K562 (cell line): ENCODE measurements at regions not wholly inside any gene's neighbourhood (a gene's known extent, or its start where the extent isn't known, plus 50 kb on each side); places are given as distances from the start of the nearest gene placed in this dataset.

Source experiments
- ARID1B ChIP-seq: fragments of 450-650 bp; IDR thresholded peaks from 2 replicates; pipeline ENCODE4 v1.6.1; 2016; ENCODE audit warnings: antibody characterized with exemption, mild to moderate bottlenecking, inconsistent platforms
- BRD9 ChIP-seq: fragments of 450-650 bp; IDR thresholded peaks from 2 replicates; pipeline ENCODE4 v1.6.1; 2018; ENCODE audit warnings: low read depth; ENCODE audit not compliant: partially characterized antibody
- CBFA2T2 ChIP-seq: fragments of 450-650 bp; conservative IDR thresholded peaks from 2 replicates; pipeline ENCODE4 v1.6.1; 2017; ENCODE audit warnings: mild to moderate bottlenecking
- HLTF ChIP-seq: fragments of 450-650 bp; IDR thresholded peaks from 2 replicates; pipeline ENCODE4 v1.6.1; 2016
- KLF10 ChIP-seq: fragments of 250-450 bp; sonication (Bioruptor Pico); IDR thresholded peaks from 2 replicates; pipeline ENCODE4 v1.6.1; 2021; ENCODE audit warnings: matching md5 sums
- L3MBTL2 ChIP-seq: fragments of 450-650 bp; IDR thresholded peaks from 2 replicates; pipeline ENCODE4 v1.6.1; 2016; ENCODE audit warnings: mild to moderate bottlenecking, moderate library complexity
- LARP7 ChIP-seq: fragments of 450-650 bp; IDR thresholded peaks from 2 replicates; pipeline ENCODE4 v1.6.1; 2016
- MAZ ChIP-seq, 2 experiments: fragments of 450-650 bp in 1 of 2; sonication (generic) in 1 of 2; formaldehyde crosslinking; IDR thresholded peaks in 1 of 2; conservative IDR thresholded peaks in 1 of 2; 2 replicates each; pipeline versions ENCODE4 v1.4.0 to v1.5.0; 2020; ENCODE audit warnings: mild to moderate bottlenecking in 1 of 2, missing genetic modification reagents in 1 of 2
- MTF1 ChIP-seq: fragments of 250-450 bp; sonication (Bioruptor Pico); IDR thresholded peaks from 2 replicates; pipeline ENCODE4 v1.9.0; 2021; ENCODE audit warnings: moderate library complexity, mild to moderate bottlenecking, inconsistent platforms, borderline replicate concordance
- ZNF318 ChIP-seq, 2 experiments: fragments of 450-650 bp; IDR thresholded peaks; 2 replicates each; pipeline ENCODE4 v1.6.1; 2016; ENCODE audit warnings: mild to moderate bottlenecking in 2 of 2, borderline replicate concordance in 1 of 2, low read depth in 1 of 2, moderate library complexity in 1 of 2
- TF ChIP-seq, protein P1 (sequence below): fragments of 450-650 bp; IDR thresholded peaks from 2 replicates; pipeline ENCODE4 v1.6.1; 2017; ENCODE audit warnings: antibody characterized with exemption
- TF ChIP-seq, protein P2 (sequence below): fragments of 450-650 bp; conservative IDR thresholded peaks from 2 replicates; pipeline ENCODE4 v1.6.1; 2016; ENCODE audit warnings: missing genetic modification characterization, low read depth, mild to moderate bottlenecking, missing compliant biosample characterization, moderate library complexity
- TF ChIP-seq, protein P3 (sequence below), 2 experiments: fragments of 450-650 bp; IDR thresholded peaks; 2 replicates each; pipeline ENCODE4 v1.6.1; 2016
- TF ChIP-seq, protein P4 (sequence below): sonication (generic); formaldehyde crosslinking; IDR thresholded peaks from 2 replicates; pipeline ENCODE4 v1.8.1; 2023; ENCODE audit warnings: mild to moderate bottlenecking, missing genetic modification reagents, moderate library complexity

DNA sequence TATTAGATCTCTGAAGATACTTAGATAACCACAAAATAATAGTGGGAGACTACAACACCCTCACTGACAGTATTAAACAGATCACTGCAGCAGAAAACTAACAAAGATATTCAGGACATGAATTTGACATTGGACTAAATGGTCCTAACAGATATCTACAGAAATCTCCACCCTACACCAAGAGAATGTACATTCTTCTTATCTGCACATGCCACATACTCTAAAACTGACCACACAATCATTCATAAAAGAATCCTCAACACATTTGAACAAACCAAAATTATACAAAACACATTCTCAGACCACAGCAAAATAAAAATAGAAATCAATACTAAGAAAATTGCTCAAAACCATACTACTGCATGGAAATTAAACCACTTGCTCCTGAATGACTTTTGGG lies 116.3 kb downstream of the DTWD1 start (continued):
- TF ChIP-seq MTF1 (CRISPR knock-in tag), result no peak
- TF ChIP-seq MAZ (CRISPR knock-in tag; conservative IDR thresholded peaks at IDR 0.05 in 1 of 2, IDR thresholded peaks at IDR 0.05 in 1 of 2), result no peak
- TF ChIP-seq, protein P1, sequence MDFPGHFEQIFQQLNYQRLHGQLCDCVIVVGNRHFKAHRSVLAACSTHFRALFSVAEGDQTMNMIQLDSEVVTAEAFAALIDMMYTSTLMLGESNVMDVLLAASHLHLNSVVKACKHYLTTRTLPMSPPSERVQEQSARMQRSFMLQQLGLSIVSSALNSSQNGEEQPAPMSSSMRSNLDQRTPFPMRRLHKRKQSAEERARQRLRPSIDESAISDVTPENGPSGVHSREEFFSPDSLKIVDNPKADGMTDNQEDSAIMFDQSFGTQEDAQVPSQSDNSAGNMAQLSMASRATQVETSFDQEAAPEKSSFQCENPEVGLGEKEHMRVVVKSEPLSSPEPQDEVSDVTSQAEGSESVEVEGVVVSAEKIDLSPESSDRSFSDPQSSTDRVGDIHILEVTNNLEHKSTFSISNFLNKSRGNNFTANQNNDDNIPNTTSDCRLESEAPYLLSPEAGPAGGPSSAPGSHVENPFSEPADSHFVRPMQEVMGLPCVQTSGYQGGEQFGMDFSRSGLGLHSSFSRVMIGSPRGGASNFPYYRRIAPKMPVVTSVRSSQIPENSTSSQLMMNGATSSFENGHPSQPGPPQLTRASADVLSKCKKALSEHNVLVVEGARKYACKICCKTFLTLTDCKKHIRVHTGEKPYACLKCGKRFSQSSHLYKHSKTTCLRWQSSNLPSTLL, result no peak
- no peak for TF ChIP-seq LARP7
- no peak for TF ChIP-seq KLF10 (CRISPR knock-in tag)
- TF ChIP-seq, protein P2, sequence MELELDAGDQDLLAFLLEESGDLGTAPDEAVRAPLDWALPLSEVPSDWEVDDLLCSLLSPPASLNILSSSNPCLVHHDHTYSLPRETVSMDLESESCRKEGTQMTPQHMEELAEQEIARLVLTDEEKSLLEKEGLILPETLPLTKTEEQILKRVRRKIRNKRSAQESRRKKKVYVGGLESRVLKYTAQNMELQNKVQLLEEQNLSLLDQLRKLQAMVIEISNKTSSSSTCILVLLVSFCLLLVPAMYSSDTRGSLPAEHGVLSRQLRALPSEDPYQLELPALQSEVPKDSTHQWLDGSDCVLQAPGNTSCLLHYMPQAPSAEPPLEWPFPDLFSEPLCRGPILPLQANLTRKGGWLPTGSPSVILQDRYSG (tag), result no peak
- no peak for TF ChIP-seq HLTF
- TF ChIP-seq BRD9, result no peak
- no peak for TF ChIP-seq ZNF318 (IDR thresholded peaks at IDR 0.05; ENCODE audit: borderline replicate concordance in 1 of 2, low read depth in 1 of 2)
- peak; percentile 78 for TF ChIP-seq ARID1B
- TF ChIP-seq, protein P3, sequence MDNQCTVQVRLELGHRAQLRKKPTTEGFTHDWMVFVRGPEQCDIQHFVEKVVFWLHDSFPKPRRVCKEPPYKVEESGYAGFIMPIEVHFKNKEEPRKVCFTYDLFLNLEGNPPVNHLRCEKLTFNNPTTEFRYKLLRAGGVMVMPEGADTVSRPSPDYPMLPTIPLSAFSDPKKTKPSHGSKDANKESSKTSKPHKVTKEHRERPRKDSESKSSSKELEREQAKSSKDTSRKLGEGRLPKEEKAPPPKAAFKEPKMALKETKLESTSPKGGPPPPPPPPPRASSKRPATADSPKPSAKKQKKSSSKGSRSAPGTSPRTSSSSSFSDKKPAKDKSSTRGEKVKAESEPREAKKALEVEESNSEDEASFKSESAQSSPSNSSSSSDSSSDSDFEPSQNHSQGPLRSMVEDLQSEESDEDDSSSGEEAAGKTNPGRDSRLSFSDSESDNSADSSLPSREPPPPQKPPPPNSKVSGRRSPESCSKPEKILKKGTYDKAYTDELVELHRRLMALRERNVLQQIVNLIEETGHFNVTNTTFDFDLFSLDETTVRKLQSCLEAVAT (IDR thresholded peaks at IDR 0.05), result peak in 1 of 2 experiments; percentile 77; a peak in 2 of 4 replicates
- TF ChIP-seq L3MBTL2, result no peak
- peak; percentile 30; the same call in 1 of the 2 replicates for TF ChIP-seq CBFA2T2
- TF ChIP-seq, protein P4, sequence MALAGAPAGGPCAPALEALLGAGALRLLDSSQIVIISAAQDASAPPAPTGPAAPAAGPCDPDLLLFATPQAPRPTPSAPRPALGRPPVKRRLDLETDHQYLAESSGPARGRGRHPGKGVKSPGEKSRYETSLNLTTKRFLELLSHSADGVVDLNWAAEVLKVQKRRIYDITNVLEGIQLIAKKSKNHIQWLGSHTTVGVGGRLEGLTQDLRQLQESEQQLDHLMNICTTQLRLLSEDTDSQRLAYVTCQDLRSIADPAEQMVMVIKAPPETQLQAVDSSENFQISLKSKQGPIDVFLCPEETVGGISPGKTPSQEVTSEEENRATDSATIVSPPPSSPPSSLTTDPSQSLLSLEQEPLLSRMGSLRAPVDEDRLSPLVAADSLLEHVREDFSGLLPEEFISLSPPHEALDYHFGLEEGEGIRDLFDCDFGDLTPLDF (CRISPR knock-in tag), result no peak
